ENCODE measurements at regions not wholly inside any gene's neighbourhood (a gene's known extent, or its start where the extent isn't known, plus 50 kb on each side); places are given as distances from the start of the nearest gene placed in this dataset.
"Not testable (repeated sequence)": the region's sequence is repeated elsewhere in the genome, so short reads cannot be mapped to it uniquely, and the experiment has no call there.

DNA sequence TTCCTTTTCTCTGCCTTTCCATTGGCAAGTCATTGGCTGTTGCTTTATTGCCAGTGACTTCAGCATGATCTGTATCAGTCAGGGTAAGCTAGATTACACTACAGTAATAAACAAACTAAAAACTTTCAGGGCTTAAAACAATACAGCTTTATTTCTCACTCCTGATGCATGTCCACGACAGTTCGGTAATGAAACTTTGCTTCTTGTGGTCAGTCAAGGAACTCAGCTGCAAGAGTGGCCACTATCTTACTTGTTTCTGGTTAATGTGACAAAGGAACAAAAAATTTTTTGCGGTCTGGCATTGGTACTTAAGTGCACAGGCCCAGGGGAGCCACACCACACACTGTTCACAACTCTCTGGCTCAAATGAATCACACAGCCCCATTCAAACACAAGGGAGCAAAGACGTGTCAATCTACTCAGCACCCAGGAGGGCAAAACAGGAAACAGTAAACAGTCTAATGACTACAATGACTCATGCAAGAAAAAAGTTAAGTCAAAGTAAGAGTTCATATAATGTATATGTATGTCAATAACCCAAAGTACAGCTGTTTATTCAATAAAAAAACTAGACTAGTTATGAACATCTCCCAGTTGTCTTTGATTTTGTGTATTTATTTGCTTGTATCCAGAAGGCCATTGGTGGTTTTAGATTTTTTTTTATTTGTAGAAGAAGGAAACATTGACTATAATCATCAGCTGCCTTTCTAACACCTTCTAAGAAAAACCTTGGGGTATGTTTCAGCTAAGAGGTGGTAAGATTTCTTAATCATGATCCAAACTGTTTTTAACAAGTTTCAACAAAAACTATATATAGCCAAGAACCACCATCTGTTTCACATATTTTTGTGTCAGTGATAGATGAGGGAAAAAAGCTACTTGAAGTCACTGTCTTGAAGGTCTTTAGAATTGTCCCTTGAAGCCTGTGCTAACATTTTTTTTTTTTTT, 134.4 kb upstream of the FAM3C start:
- peak; percentile 61 for DNase-seq (ENCODE audit: low spot score)
- in situ Hi-C loops (cut with MboI; ENCODE audit: low pct_unique_long_range_greater_than_20kb, low sequenced_read_pairs, unreplicated experiment), result loop anchor here (25.0 kb wide), 1 partner anchor 393 kb away; no protein-coding TSS in a partner anchor
- no peak for TF ChIP-seq CTCF (IDR thresholded peaks at IDR 0.05; ENCODE audit: extremely low read depth, insufficient read depth, missing control alignments)

DNA sequence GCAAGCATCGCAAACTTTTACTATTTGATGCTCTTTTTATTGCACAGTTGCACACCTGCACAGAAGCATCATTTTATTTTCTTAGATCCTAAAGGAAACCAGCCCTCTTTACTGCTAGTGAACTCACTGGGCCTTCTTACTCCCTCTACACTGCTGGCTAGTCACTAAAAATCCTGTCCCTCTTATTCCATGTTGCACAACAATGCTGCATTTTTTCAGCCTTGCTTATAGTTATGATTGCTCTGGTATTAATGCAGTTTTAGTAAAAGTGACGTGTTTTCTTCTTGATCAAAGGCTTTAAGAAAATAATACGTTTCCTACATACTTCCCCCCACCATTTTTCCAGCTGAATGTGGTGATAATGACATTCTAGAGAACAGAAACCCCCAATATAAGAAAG, 132.9 kb upstream of the FAM3C start:
- no peak for TF ChIP-seq CTCF (IDR thresholded peaks at IDR 0.05; ENCODE audit: extremely low read depth, insufficient read depth, missing control alignments)
- in situ Hi-C loops (cut with MboI; ENCODE audit: low pct_unique_long_range_greater_than_20kb, low sequenced_read_pairs, unreplicated experiment), result loop anchor here (25.0 kb wide), 1 partner anchor 392 kb away; no protein-coding TSS in a partner anchor
- no peak for DNase-seq (ENCODE audit: low spot score)

GRCh38 chr7:121526210-121526609, 130.1 kb upstream of the FAM3C start:
- in situ Hi-C loops (cut with MboI; ENCODE audit: low pct_unique_long_range_greater_than_20kb, low sequenced_read_pairs, unreplicated experiment), result loop anchor here (25.0 kb wide), 1 partner anchor 389 kb away; no protein-coding TSS in a partner anchor

DNA sequence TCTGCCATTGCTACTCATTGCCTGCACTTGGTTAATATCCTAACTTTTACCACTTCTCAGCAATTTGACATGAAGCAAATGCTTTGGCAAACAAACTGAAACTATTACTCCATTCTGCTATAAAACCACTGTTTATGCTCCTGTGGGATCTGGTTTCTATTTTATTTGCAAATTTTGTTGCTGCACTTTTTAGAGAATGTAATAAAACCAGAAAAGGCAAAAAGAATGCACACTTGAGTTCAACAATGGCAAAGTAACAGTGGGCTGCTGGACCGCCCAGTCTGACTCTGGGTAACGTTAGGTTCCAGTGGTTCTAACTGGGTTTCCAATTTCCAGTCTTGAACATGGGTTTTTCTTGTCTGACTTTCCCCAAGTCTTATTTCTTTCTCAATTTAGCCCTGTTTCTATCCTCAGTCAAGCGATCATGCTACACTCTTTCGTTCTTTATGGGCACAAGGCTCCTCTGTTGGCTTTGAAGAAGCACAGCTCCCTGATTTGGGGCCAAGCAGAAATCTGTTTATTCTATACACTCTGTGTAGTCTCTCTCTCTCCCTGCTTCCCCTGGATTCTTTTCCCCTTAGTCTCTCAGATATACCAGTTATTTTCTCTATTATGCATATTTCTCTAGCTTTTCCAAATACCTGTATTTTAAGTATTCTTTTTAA, 129.2 kb upstream of the FAM3C start:
- TF ChIP-seq CTCF (IDR thresholded peaks at IDR 0.05; ENCODE audit: extremely low read depth, insufficient read depth, missing control alignments), result no peak
- no peak for DNase-seq (ENCODE audit: low spot score)

More at GRCh38 chr7:121526210-121526609, 130.1 kb upstream of the FAM3C start:
- not testable (repeated sequence) for DNase-seq (ENCODE audit: low spot score)

GRCh38 chr7:121521711-121522400, 125.7 kb upstream of the FAM3C start:
- DNase-seq (ENCODE audit: low spot score), result no peak
- TF ChIP-seq CTCF (IDR thresholded peaks at IDR 0.05; ENCODE audit: extremely low read depth, insufficient read depth, missing control alignments), result no peak
- in situ Hi-C loops (cut with MboI; ENCODE audit: low pct_unique_long_range_greater_than_20kb, low sequenced_read_pairs, unreplicated experiment), result no loop called here

More for the DNA sequence above, 129.2 kb upstream of the FAM3C start:
- in situ Hi-C loops (cut with MboI; ENCODE audit: low pct_unique_long_range_greater_than_20kb, low sequenced_read_pairs, unreplicated experiment), result loop anchor here (25.0 kb wide), 1 partner anchor 388 kb away; no protein-coding TSS in a partner anchor

GRCh38 chr7:121520911-121521310, 124.8 kb upstream of the FAM3C start:
- DNase-seq (ENCODE audit: low spot score), result no peak
- in situ Hi-C loops (cut with MboI; ENCODE audit: low pct_unique_long_range_greater_than_20kb, low sequenced_read_pairs, unreplicated experiment), result no loop called here
- TF ChIP-seq CTCF (IDR thresholded peaks at IDR 0.05; ENCODE audit: extremely low read depth, insufficient read depth, missing control alignments), result no peak

Data from GM13977 (cell line).